ENCODE measurements at regions not wholly inside any gene's neighbourhood (a gene's known extent, or its start where the extent isn't known, plus 50 kb on each side); places are given as distances from the start of the nearest gene placed in this dataset.

GRCh38 chr18:78174737-78175136 is 804.9 kb upstream of the SALL3 start:
- Histone ChIP-seq H3K4me2 (ENCODE audit: low read length, poor library complexity, severe bottlenecking) (no peak overlapping the region), H3K14ac (ENCODE audit: low read length in 2 of 2) (no peak overlapping the region), H3K4me3 (ENCODE audit: insufficient read depth in 1 of 2, low read depth in 1 of 2, low read length in 2 of 2) (no peak overlapping the region), H2BK12ac (ENCODE audit: low read length in 2 of 2) (no peak overlapping the region), H3K23ac (ENCODE audit: low read length in 2 of 2) (no peak overlapping the region), H2AFZ (ENCODE audit: low read depth, low read length) (no peak overlapping the region), H3K27me3 (ENCODE audit: control insufficient read depth in 1 of 2, insufficient read depth in 1 of 2, low read length in 2 of 2) (no peaks in the 10 kb centered on the region), H3K18ac (ENCODE audit: low read depth in 1 of 2, low read length in 2 of 2) (no peak overlapping the region), H3K4me1 (ENCODE audit: control insufficient read depth, insufficient read depth, low read depth, low read length) (no peaks in the 10 kb centered on the region), H3K36me3 (ENCODE audit: control insufficient read depth in 1 of 2, insufficient read depth in 2 of 2, low read depth in 1 of 2, low read length in 2 of 2) (no peaks in the 10 kb centered on the region), H3K4ac (ENCODE audit: low read depth in 1 of 2, low read length in 2 of 2) (no peak overlapping the region), H4K8ac (ENCODE audit: low read length) (no peak overlapping the region), H2BK5ac (ENCODE audit: low read depth, low read length, poor library complexity, severe bottlenecking) (no peak overlapping the region), H4K91ac (ENCODE audit: low read length) (no peak overlapping the region), H3K9ac (ENCODE audit: low read length) (no peak overlapping the region), H3K27ac (ENCODE audit: low read length, poor library complexity, severe bottlenecking) (no peak overlapping the region), H2AK5ac (ENCODE audit: low read length, severe bottlenecking) (no peak overlapping the region), H3K9me3 (ENCODE audit: control insufficient read depth, low read length) (peaks cover 4% of the 10 kb centered on the region), H2BK120ac (ENCODE audit: low read depth, low read length) (no peak overlapping the region), H2BK15ac (ENCODE audit: low read depth, poor library complexity, severe bottlenecking) (no peak overlapping the region), H3K79me1 (replicated peaks; ENCODE audit: low read length, poor library complexity, severe bottlenecking) (no peaks in the 10 kb centered on the region)
- 83% methylated on average over 14 of the region's 14 CpGs for WGBS
- DNase-seq = no peak

DNA sequence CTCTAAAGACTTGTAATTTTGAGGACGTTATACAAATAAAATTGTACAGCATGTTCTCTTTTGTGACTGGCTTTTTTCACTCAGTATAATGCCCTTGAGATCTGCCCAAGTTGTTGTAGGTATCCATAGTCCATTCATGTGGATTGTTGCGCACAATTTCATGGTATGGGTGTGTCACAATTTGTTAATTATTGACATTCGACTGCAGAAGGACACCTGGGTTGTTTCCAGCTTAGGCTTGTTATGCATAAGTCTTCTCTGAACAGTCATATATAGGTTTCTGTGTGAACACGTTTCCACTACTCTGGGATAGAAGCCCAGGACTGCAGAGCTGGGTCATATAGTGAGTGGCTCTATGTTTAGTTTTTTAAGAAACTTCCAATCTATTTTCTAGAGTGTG is 800.8 kb upstream of the SALL3 start:
- H3K4me1 ChIP-seq (ENCODE audit: control insufficient read depth, insufficient read depth, low read depth, low read length) = no peaks in the 10 kb centered on the region
- H3K14ac ChIP-seq (ENCODE audit: low read length in 2 of 2) = no peak overlapping the region
- no peaks in the 10 kb centered on the region for H3K27me3 ChIP-seq (ENCODE audit: control insufficient read depth in 1 of 2, insufficient read depth in 1 of 2, low read length in 2 of 2)
- no peak overlapping the region for H4K8ac ChIP-seq (ENCODE audit: low read length)
- H3K23ac ChIP-seq (ENCODE audit: low read length in 2 of 2) = no peak overlapping the region
- no peaks in the 10 kb centered on the region for H3K79me1 ChIP-seq (replicated peaks; ENCODE audit: low read length, poor library complexity, severe bottlenecking)
- no peak for DNase-seq
- H3K4me3 ChIP-seq (ENCODE audit: insufficient read depth in 1 of 2, low read depth in 1 of 2, low read length in 2 of 2) = no peak overlapping the region
- H2BK5ac ChIP-seq (ENCODE audit: low read depth, low read length, poor library complexity, severe bottlenecking) = no peak overlapping the region
- 66% methylated on average over 4 of the region's 4 CpGs for WGBS
- H2BK120ac ChIP-seq (ENCODE audit: low read depth, low read length) = no peak overlapping the region
- no peak overlapping the region for H4K91ac ChIP-seq (ENCODE audit: low read length)
- H2AK5ac ChIP-seq (ENCODE audit: low read length, severe bottlenecking) = no peak overlapping the region
- no peak overlapping the region for H3K18ac ChIP-seq (ENCODE audit: low read depth in 1 of 2, low read length in 2 of 2)
- no peak overlapping the region for H3K9ac ChIP-seq (ENCODE audit: low read length)
- no peaks in the 10 kb centered on the region for H3K36me3 ChIP-seq (ENCODE audit: control insufficient read depth in 1 of 2, insufficient read depth in 2 of 2, low read depth in 1 of 2, low read length in 2 of 2)
- H3K27ac ChIP-seq (ENCODE audit: low read length, poor library complexity, severe bottlenecking) = no peak overlapping the region
- H2AFZ ChIP-seq (ENCODE audit: low read depth, low read length) = no peak overlapping the region
- no peak overlapping the region for H3K4me2 ChIP-seq (ENCODE audit: low read length, poor library complexity, severe bottlenecking)
- H2BK12ac ChIP-seq (ENCODE audit: low read length in 2 of 2) = no peak overlapping the region
- H2BK15ac ChIP-seq (ENCODE audit: low read depth, poor library complexity, severe bottlenecking) = no peak overlapping the region
- H3K4ac ChIP-seq (ENCODE audit: low read depth in 1 of 2, low read length in 2 of 2) = no peak overlapping the region
- H3K9me3 ChIP-seq (ENCODE audit: control insufficient read depth, low read length) = peaks cover 17% of the 10 kb centered on the region

GRCh38 chr18:78180741-78181140 is 798.9 kb upstream of the SALL3 start:
- Histone ChIP-seq H3K4ac (ENCODE audit: low read depth in 1 of 2, low read length in 2 of 2) (no peak overlapping the region), H2BK120ac (ENCODE audit: low read depth, low read length) (no peak overlapping the region), H2AFZ (ENCODE audit: low read depth, low read length) (no peak overlapping the region), H3K9ac (ENCODE audit: low read length) (no peak overlapping the region), H2AK5ac (ENCODE audit: low read length, severe bottlenecking) (no peak overlapping the region), H4K8ac (ENCODE audit: low read length) (no peak overlapping the region), H3K27me3 (ENCODE audit: control insufficient read depth in 1 of 2, insufficient read depth in 1 of 2, low read length in 2 of 2) (no peaks in the 10 kb centered on the region), H4K91ac (ENCODE audit: low read length) (no peak overlapping the region), H3K27ac (ENCODE audit: low read length, poor library complexity, severe bottlenecking) (no peak overlapping the region), H3K14ac (ENCODE audit: low read length in 2 of 2) (no peak overlapping the region), H3K23ac (ENCODE audit: low read length in 2 of 2) (no peak overlapping the region), H3K4me1 (ENCODE audit: control insufficient read depth, insufficient read depth, low read depth, low read length) (no peaks in the 10 kb centered on the region), H3K4me2 (ENCODE audit: low read length, poor library complexity, severe bottlenecking) (no peak overlapping the region), H3K4me3 (ENCODE audit: insufficient read depth in 1 of 2, low read depth in 1 of 2, low read length in 2 of 2) (no peak overlapping the region), H3K79me1 (replicated peaks; ENCODE audit: low read length, poor library complexity, severe bottlenecking) (no peaks in the 10 kb centered on the region), H3K9me3 (ENCODE audit: control insufficient read depth, low read length) (peaks cover 22% of the 10 kb centered on the region), H3K18ac (ENCODE audit: low read depth in 1 of 2, low read length in 2 of 2) (no peak overlapping the region), H2BK12ac (ENCODE audit: low read length in 2 of 2) (no peak overlapping the region), H2BK5ac (ENCODE audit: low read depth, low read length, poor library complexity, severe bottlenecking) (no peak overlapping the region), H2BK15ac (ENCODE audit: low read depth, poor library complexity, severe bottlenecking) (no peak overlapping the region), H3K36me3 (ENCODE audit: control insufficient read depth in 1 of 2, insufficient read depth in 2 of 2, low read depth in 1 of 2, low read length in 2 of 2) (no peaks in the 10 kb centered on the region)
- no peak for DNase-seq
- 66% methylated on average over 9 of the region's 12 CpGs for WGBS

- no peak overlapping the region for H2BK12ac ChIP-seq (ENCODE audit: low read length in 2 of 2)
- no peak overlapping the region for H2BK120ac ChIP-seq (ENCODE audit: low read depth, low read length)
These were observed 795.8 kb upstream of the SALL3 start for GRCh38 chr18:78183815-78184214.

More at GRCh38 chr18:78183815-78184214, 795.8 kb upstream of the SALL3 start:
- Histone ChIP-seq H4K8ac (ENCODE audit: low read length) (no peak overlapping the region), H2AK5ac (ENCODE audit: low read length, severe bottlenecking) (no peak overlapping the region), H3K4me2 (ENCODE audit: low read length, poor library complexity, severe bottlenecking) (no peak overlapping the region), H3K14ac (ENCODE audit: low read length in 2 of 2) (no peak overlapping the region), H3K4me1 (ENCODE audit: control insufficient read depth, insufficient read depth, low read depth, low read length) (no peaks in the 10 kb centered on the region), H3K36me3 (ENCODE audit: control insufficient read depth in 1 of 2, insufficient read depth in 2 of 2, low read depth in 1 of 2, low read length in 2 of 2) (no peaks in the 10 kb centered on the region), H3K9ac (ENCODE audit: low read length) (no peak overlapping the region), H3K4ac (ENCODE audit: low read depth in 1 of 2, low read length in 2 of 2) (no peak overlapping the region), H3K18ac (ENCODE audit: low read depth in 1 of 2, low read length in 2 of 2) (no peak overlapping the region), H2BK5ac (ENCODE audit: low read depth, low read length, poor library complexity, severe bottlenecking) (no peak overlapping the region), H3K79me1 (replicated peaks; ENCODE audit: low read length, poor library complexity, severe bottlenecking) (no peaks in the 10 kb centered on the region), H3K9me3 (ENCODE audit: control insufficient read depth, low read length) (peaks cover 18% of the 10 kb centered on the region), H2BK15ac (ENCODE audit: low read depth, poor library complexity, severe bottlenecking) (no peak overlapping the region), H3K27ac (ENCODE audit: low read length, poor library complexity, severe bottlenecking) (no peak overlapping the region), H3K23ac (ENCODE audit: low read length in 2 of 2) (no peak overlapping the region), H4K91ac (ENCODE audit: low read length) (no peak overlapping the region), H2AFZ (ENCODE audit: low read depth, low read length) (no peak overlapping the region), H3K27me3 (ENCODE audit: control insufficient read depth in 1 of 2, insufficient read depth in 1 of 2, low read length in 2 of 2) (no peaks in the 10 kb centered on the region), H3K4me3 (ENCODE audit: insufficient read depth in 1 of 2, low read depth in 1 of 2, low read length in 2 of 2) (no peak overlapping the region)
- DNase-seq = no peak

All from mesenchymal stem cell (in vitro differentiated cells and primary cell).